ENCODE measurements at regions not wholly inside any gene's neighbourhood (a gene's known extent, or its start where the extent isn't known, plus 50 kb on each side); places are given as distances from the start of the nearest gene placed in this dataset.

- TF ChIP-seq CTCF (conservative IDR thresholded peaks at IDR 0.05 in 1 of 2, IDR thresholded peaks at IDR 0.05 in 1 of 2; ENCODE audit: low read depth in 1 of 2, low read length in 2 of 2) (no peak), EZH2 (IDR thresholded peaks at IDR 0.05; ENCODE audit: low read length, missing control alignments) (no peak)
Observed at GRCh38 chr7:67364441-67365017, 367.9 kb downstream of the TYW1 start.

All from fibroblast of lung (primary cell).